LNCAP (cell line): ENCODE measurements at regions not wholly inside any gene's neighbourhood (a gene's known extent, or its start where the extent isn't known, plus 50 kb on each side); places are given as distances from the start of the nearest gene placed in this dataset.

Source experiments
- TF ChIP-seq, protein P1 (sequence below): fragments of 450-650 bp; IDR thresholded peaks from 2 replicates; pipeline ENCODE4 v1.5.1; 2017; ENCODE audit warnings: mild to moderate bottlenecking

- TF ChIP-seq, protein P1, sequence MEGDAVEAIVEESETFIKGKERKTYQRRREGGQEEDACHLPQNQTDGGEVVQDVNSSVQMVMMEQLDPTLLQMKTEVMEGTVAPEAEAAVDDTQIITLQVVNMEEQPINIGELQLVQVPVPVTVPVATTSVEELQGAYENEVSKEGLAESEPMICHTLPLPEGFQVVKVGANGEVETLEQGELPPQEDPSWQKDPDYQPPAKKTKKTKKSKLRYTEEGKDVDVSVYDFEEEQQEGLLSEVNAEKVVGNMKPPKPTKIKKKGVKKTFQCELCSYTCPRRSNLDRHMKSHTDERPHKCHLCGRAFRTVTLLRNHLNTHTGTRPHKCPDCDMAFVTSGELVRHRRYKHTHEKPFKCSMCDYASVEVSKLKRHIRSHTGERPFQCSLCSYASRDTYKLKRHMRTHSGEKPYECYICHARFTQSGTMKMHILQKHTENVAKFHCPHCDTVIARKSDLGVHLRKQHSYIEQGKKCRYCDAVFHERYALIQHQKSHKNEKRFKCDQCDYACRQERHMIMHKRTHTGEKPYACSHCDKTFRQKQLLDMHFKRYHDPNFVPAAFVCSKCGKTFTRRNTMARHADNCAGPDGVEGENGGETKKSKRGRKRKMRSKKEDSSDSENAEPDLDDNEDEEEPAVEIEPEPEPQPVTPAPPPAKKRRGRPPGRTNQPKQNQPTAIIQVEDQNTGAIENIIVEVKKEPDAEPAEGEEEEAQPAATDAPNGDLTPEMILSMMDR, result no peak
Observed at GRCh38 chr3:78003090-78003489, 963.2 kb downstream of the ROBO2 start.

DNA sequence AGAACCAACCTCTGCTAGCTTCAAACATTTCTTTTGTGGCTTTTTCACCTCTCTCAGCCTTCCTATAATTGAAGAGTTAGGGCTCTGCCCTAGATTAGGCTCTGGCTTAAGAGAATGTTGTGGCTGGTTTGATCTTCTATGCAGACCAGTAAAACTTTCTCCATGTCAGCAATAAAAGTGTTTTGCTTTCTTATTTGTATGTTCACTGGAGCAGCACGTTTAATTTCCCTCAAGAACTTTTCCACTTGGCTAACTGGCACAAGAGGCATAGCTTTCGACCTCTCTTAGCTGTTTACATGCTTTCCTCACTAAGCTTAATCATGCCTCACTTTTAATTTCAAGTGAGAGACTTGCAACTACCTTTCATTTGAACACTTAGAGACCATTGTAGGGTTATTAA is 964.7 kb downstream of the ROBO2 start:
- TF ChIP-seq, protein P1, result no peak

DNA sequence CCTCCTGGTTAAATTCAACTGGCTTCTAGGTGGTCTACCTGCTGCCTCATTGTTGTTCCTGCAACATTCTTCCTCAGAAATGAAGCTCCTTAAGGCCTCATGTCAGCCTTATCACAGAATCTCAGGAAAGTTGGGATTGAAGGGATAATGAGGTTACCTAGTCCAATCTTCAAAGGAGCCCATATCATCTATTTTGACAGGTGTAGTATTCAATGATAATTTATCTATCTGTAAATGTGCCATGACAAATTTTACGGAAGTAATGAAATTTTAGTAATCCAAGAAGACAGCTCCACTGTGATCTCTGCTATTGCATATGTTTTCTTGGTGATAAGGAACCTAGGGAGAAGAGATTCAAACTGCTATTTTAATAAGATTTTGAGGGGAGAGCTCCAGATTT is 973.8 kb downstream of the ROBO2 start:
- TF ChIP-seq, protein P1, result no peak

- TF ChIP-seq, protein P1, result no peak
Observed at GRCh38 chr3:78015856-78016255, 976.0 kb downstream of the ROBO2 start.

DNA sequence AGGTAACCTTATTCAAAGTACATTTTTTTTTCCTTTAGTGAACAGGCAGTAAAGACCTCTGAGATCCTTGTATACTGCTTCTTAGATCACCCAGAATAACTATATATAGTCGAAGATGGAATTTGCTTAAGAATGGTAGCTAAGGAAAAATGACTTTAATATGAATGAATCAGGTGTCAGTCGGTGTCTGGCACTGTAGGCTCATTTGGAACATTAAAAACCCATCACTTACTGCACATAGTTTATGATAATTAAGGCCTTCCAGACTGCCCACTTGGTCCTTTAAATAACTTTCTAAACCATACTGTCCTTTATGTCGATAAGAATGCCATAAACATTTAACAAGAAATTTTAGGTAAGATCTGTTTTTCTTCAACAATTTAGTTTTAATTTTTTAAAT is 981.8 kb downstream of the ROBO2 start:
- TF ChIP-seq, protein P1, result no peak

GRCh38 chr3:78022232-78022631 is 982.3 kb downstream of the ROBO2 start:
- TF ChIP-seq, protein P1, result no peak

- TF ChIP-seq, protein P1, result no peak
Observed at GRCh38 chr3:78023257-78023656, 983.4 kb downstream of the ROBO2 start.

DNA sequence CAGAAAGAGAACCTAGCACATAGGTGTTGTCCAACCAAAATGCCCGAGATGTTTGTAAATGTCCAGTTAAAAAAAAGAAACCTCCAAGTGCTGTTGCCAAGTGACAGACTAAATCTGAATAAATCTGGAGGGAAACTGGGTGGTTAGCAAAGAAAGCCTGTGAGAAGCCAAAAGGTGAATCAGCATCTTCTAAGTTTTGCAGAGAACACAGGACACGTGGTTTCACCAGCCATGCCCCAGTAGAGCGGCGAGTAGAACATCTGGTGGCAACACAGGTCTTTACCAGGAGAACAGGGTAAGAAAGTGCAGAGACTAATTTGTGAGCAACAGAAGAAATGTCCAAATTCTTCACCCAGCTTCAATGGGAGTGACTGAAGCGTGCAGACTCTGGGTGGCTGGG is 986.0 kb downstream of the ROBO2 start:
- TF ChIP-seq, protein P1, result no peak
